D721Med (cell line): ENCODE measurements at regions not wholly inside any gene's neighbourhood (a gene's known extent, or its start where the extent isn't known, plus 50 kb on each side); places are given as distances from the start of the nearest gene placed in this dataset.
A peak's percentile ranks its signal among the peaks of the same experiment; 100 is the strongest.
"Not testable (repeated sequence)": the region's sequence is repeated elsewhere in the genome, so short reads cannot be mapped to it uniquely, and the experiment has no call there.

Source experiments
- DNase-seq: peaks from one replicate; pipeline ENCODE4 v3.0.0; 2011; ENCODE audit warnings: low spot score; ENCODE audit not compliant: insufficient read length
- FAIRE-seq: peaks from 2 replicates; lab custom pipeline; 2011; peaks lifted over from hg19 to GRCh38; lab: Jason Lieb, UNC
- TF ChIP-seq, protein P1 (sequence below): IDR thresholded peaks from 2 replicates; pipeline ENCODE4 v1.5.1; 2012; ENCODE audit warnings: mild to moderate bottlenecking, control low read depth; ENCODE audit not compliant: insufficient read depth; ENCODE audit errors: missing control alignments

DNA sequence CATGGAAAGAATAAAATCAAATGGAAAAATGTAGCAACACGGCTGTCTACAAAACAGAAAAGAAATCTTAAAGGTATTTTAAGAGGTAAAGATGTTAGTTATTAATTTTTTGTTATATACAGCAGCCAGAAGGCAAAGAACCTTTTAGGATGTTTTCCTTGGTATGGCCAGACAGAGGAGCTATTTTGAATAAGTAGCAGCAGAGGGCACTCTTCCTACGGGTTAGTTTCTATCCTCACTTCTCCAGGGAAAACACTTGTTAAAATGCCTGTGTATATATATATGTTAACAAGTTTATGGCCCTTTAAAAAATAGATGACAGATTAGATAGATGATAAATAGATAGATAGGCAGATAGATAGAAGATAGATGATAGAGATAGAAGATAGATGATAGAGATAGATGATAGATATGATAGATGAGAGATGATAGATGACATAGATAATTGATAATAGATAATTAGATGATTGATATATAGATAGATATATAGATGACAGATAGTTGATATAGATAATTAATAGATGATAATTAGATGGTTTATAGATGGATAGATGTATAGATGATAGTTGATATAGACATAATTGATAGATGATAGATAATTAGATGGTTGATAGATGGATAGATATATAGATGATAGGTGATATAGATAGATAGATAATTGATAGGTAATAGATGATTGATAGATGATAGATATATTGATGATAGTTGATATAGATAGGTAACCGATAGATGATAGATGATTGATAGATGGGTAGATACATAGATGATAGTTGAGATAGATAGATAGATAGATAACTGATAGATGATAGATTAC is 57.8 kb upstream of the WIPF3 start:
- no peak for DNase-seq
- TF ChIP-seq, protein P1, sequence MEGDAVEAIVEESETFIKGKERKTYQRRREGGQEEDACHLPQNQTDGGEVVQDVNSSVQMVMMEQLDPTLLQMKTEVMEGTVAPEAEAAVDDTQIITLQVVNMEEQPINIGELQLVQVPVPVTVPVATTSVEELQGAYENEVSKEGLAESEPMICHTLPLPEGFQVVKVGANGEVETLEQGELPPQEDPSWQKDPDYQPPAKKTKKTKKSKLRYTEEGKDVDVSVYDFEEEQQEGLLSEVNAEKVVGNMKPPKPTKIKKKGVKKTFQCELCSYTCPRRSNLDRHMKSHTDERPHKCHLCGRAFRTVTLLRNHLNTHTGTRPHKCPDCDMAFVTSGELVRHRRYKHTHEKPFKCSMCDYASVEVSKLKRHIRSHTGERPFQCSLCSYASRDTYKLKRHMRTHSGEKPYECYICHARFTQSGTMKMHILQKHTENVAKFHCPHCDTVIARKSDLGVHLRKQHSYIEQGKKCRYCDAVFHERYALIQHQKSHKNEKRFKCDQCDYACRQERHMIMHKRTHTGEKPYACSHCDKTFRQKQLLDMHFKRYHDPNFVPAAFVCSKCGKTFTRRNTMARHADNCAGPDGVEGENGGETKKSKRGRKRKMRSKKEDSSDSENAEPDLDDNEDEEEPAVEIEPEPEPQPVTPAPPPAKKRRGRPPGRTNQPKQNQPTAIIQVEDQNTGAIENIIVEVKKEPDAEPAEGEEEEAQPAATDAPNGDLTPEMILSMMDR = peak; percentile 58
- peak; percentile 35 for FAIRE-seq

GRCh38 chr7:29749701-29750321 is 56.5 kb upstream of the WIPF3 start:
- FAIRE-seq = no peak
- TF ChIP-seq, protein P1 = no peak
- no peak for DNase-seq

GRCh38 chr7:29750373-29750940 is 55.9 kb upstream of the WIPF3 start:
- DNase-seq, FAIRE-seq: not testable (repeated sequence)

DNA sequence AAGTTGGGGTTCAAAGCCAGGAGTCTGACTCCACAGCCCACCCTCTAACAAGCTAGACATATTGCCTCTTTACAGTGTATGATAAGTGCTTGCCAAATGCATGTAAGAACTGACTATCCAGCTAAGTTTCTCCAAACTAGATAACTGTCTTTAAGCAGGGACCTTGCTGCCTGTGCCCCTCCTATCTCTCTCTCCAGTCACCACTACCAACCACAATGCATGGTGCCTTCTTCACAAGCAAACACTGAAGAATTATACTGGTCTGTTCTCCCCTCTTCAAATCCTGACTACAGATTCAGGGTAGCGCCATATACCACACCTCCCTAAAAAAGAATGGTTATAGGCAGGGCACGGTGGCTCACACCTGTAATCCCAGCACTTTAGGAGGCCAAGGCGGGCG is 55.3 kb upstream of the WIPF3 start:
- not testable (repeated sequence) for FAIRE-seq, DNase-seq

GRCh38 chr7:29754874-29755490 is 51.3 kb upstream of the WIPF3 start:
- no peak for DNase-seq
- TF ChIP-seq, protein P1 = no peak
- FAIRE-seq = no peak
